Smooth muscle cell (in vitro differentiated cells): ENCODE measurements at regions not wholly inside any gene's neighbourhood (a gene's known extent, or its start where the extent isn't known, plus 50 kb on each side); places are given as distances from the start of the nearest gene placed in this dataset.
"Not testable (repeated sequence)": the region's sequence is repeated elsewhere in the genome, so short reads cannot be mapped to it uniquely, and the experiment has no call there.

Source experiments
- DNase-seq: peaks from one replicate; lab custom pipeline; 2025; ENCODE audit not compliant: unreplicated experiment; lab: John Stamatoyannopoulos, UW
- H2AFZ ChIP-seq: fragments of 200-600 bp; sonication (generic); 2 replicates; pipeline ENCODE4 v1.6.0; 2016; ENCODE audit warnings: antibody characterized with exemption, low read depth, mild to moderate bottlenecking
- H3F3A ChIP-seq: fragments of 200-600 bp; sonication (generic); 2 replicates; pipeline ENCODE4 v1.6.0; 2017; ENCODE audit warnings: antibody characterized with exemption, low read depth
- H3K27ac ChIP-seq: fragments of 200-600 bp; sonication (generic); 2 replicates; pipeline ENCODE4 v1.5.1; 2016; ENCODE audit warnings: low read depth, mild to moderate bottlenecking
- H3K27me3 ChIP-seq: fragments of 200-600 bp; sonication (generic); 2 replicates; pipeline ENCODE4 v1.6.1; 2016; ENCODE audit warnings: low read depth, mild to moderate bottlenecking
- H3K36me3 ChIP-seq: fragments of 200-600 bp; sonication (generic); 2 replicates; pipeline ENCODE4 v1.5.1; 2016; ENCODE audit warnings: low read depth
- H3K4me1 ChIP-seq: fragments of 200-600 bp; sonication (generic); 2 replicates; pipeline ENCODE4 v1.5.1; 2016; ENCODE audit warnings: low read depth
- H3K4me2 ChIP-seq: fragments of 200-600 bp; sonication (generic); 2 replicates; pipeline ENCODE4 v1.6.0; 2016; ENCODE audit warnings: mild to moderate bottlenecking
- H3K4me3 ChIP-seq: fragments of 200-600 bp; sonication (generic); 2 replicates; pipeline ENCODE4 v1.5.1; 2016; ENCODE audit warnings: mild to moderate bottlenecking
- H3K79me2 ChIP-seq: fragments of 200-600 bp; sonication (generic); 2 replicates; pipeline ENCODE4 v1.6.0; 2016; ENCODE audit warnings: low read depth, mild to moderate bottlenecking
- H3K9ac ChIP-seq: fragments of 200-600 bp; sonication (generic); 2 replicates; pipeline ENCODE4 v1.6.0; 2016; ENCODE audit warnings: low read depth
- H3K9me3 ChIP-seq: fragments of 200-600 bp; sonication (generic); replicated peaks from 2 replicates; pipeline ENCODE4 v1.5.1; 2016; ENCODE audit warnings: low read depth
- H4K20me1 ChIP-seq: fragments of 200-600 bp; sonication (generic); 2 replicates; pipeline ENCODE4 v1.6.0; 2016; ENCODE audit warnings: low read depth
- CTCF ChIP-seq: fragments of 200-600 bp; sonication (generic); IDR thresholded peaks from 2 replicates; pipeline ENCODE4 v1.5.1; 2017; ENCODE audit warnings: borderline replicate concordance, mild to moderate bottlenecking, antibody characterized with exemption; ENCODE audit not compliant: insufficient read depth, poor library complexity, severe bottlenecking
- WGBS: methylation state at CpG from one replicate; pipeline ENCODE4 v1.1.7; 2016; ENCODE audit warnings: low lambda C conversion rate; 5-methylcytosine and 5-hydroxymethylcytosine counted together

GRCh38 chr19:30941591-30941990 lies 407.6 kb downstream of the TSHZ3 start:
- H4K20me1 ChIP-seq = no peaks in the 10 kb centered on the region
- H3K9me3 ChIP-seq = no peaks in the 10 kb centered on the region
- 61% methylated on average over 3 of the region's 3 CpGs for WGBS
- H3K27me3 ChIP-seq = peaks cover 41% of the 10 kb centered on the region
- H3K4me1 ChIP-seq = no peaks in the 10 kb centered on the region
- no peak overlapping the region for H2AFZ ChIP-seq
- no peak overlapping the region for H3K27ac ChIP-seq
- no peak overlapping the region for H3K4me3 ChIP-seq
- DNase-seq = no peak
- no peak overlapping the region for H3K9ac ChIP-seq
- no peaks in the 10 kb centered on the region for H3K36me3 ChIP-seq
- TF ChIP-seq CTCF = no peak
- no peak overlapping the region for H3K4me2 ChIP-seq
- no peaks in the 10 kb centered on the region for H3F3A ChIP-seq
- no peaks in the 10 kb centered on the region for H3K79me2 ChIP-seq

GRCh38 chr19:30936276-30936675 lies 413.0 kb downstream of the TSHZ3 start:
- TF ChIP-seq CTCF = no peak
- Histone ChIP-seq H3K27ac (no peak overlapping the region), H3K79me2 (no peaks in the 10 kb centered on the region), H3K27me3 (peaks cover 11% of the 10 kb centered on the region), H3K4me1 (no peaks in the 10 kb centered on the region), H3K36me3 (no peaks in the 10 kb centered on the region), H3F3A (no peaks in the 10 kb centered on the region), H3K9ac (no peak overlapping the region), H3K9me3 (no peaks in the 10 kb centered on the region), H2AFZ (no peak overlapping the region), H4K20me1 (no peaks in the 10 kb centered on the region), H3K4me2 (no peak overlapping the region), H3K4me3 (no peak overlapping the region)
- 85% methylated on average over 5 of the region's 5 CpGs for WGBS
- DNase-seq = no peak

GRCh38 chr19:30935146-30935545 lies 414.1 kb downstream of the TSHZ3 start:
- Histone ChIP-seq H3K4me2 (no peak overlapping the region), H3K4me3 (no peak overlapping the region), H3K79me2 (no peaks in the 10 kb centered on the region), H4K20me1 (no peaks in the 10 kb centered on the region), H3K27me3 (peaks cover 6% of the 10 kb centered on the region), H3K9me3 (no peaks in the 10 kb centered on the region), H3K9ac (no peak overlapping the region), H2AFZ (no peak overlapping the region), H3K4me1 (no peaks in the 10 kb centered on the region), H3K27ac (no peak overlapping the region), H3F3A (no peaks in the 10 kb centered on the region), H3K36me3 (no peaks in the 10 kb centered on the region)
- DNase-seq = no peak
- no peak for TF ChIP-seq CTCF
- 63% methylated on average over 4 of the region's 4 CpGs for WGBS

GRCh38 chr19:30933454-30933853 lies 415.8 kb downstream of the TSHZ3 start:
- H3K36me3 ChIP-seq, DNase-seq, H3K79me2 ChIP-seq, H3K27me3 ChIP-seq, H3K27ac ChIP-seq, H3K9ac ChIP-seq, H3K4me1 ChIP-seq, H2AFZ ChIP-seq, H4K20me1 ChIP-seq, H3K4me3 ChIP-seq, H3K9me3 ChIP-seq, H3F3A ChIP-seq, H3K4me2 ChIP-seq: not testable (repeated sequence)
- WGBS = 95% methylated on average over 3 of the region's 3 CpGs
